ENCODE measurements at regions not wholly inside any gene's neighbourhood (a gene's known extent, or its start where the extent isn't known, plus 50 kb on each side); places are given as distances from the start of the nearest gene placed in this dataset.

GRCh38 chr6:138012682-138013081 lies 94.5 kb downstream of the PERP start:
- TF ChIP-seq, protein P1, sequence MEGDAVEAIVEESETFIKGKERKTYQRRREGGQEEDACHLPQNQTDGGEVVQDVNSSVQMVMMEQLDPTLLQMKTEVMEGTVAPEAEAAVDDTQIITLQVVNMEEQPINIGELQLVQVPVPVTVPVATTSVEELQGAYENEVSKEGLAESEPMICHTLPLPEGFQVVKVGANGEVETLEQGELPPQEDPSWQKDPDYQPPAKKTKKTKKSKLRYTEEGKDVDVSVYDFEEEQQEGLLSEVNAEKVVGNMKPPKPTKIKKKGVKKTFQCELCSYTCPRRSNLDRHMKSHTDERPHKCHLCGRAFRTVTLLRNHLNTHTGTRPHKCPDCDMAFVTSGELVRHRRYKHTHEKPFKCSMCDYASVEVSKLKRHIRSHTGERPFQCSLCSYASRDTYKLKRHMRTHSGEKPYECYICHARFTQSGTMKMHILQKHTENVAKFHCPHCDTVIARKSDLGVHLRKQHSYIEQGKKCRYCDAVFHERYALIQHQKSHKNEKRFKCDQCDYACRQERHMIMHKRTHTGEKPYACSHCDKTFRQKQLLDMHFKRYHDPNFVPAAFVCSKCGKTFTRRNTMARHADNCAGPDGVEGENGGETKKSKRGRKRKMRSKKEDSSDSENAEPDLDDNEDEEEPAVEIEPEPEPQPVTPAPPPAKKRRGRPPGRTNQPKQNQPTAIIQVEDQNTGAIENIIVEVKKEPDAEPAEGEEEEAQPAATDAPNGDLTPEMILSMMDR (conservative IDR thresholded peaks at IDR 0.05 in 1 of 2, IDR thresholded peaks at IDR 0.05 in 1 of 2; ENCODE audit: extremely low read depth in 1 of 2, insufficient read depth in 1 of 2, low read depth in 1 of 2, low read length in 2 of 2) = no peak
- TF ChIP-seq EZH2 (IDR thresholded peaks at IDR 0.05; ENCODE audit: borderline replicate concordance, low read length) = no peak
